ENCODE measurements at regions not wholly inside any gene's neighbourhood (a gene's known extent, or its start where the extent isn't known, plus 50 kb on each side); places are given as distances from the start of the nearest gene placed in this dataset.
A peak's percentile ranks its signal among the peaks of the same experiment; 100 is the strongest.
"Not testable (repeated sequence)": the region's sequence is repeated elsewhere in the genome, so short reads cannot be mapped to it uniquely, and the experiment has no call there.

GRCh38 chr1:224791362-224791941 is 138.0 kb upstream of the DNAH14 start:
- DNase-seq = no peak

- DNase-seq = no peak
These were observed 133.9 kb upstream of the DNAH14 start for GRCh38 chr1:224795591-224795990.

GRCh38 chr1:224799083-224799482 is 130.4 kb upstream of the DNAH14 start:
- peak; percentile 4 for DNase-seq

GRCh38 chr1:224800486-224801119 is 128.9 kb upstream of the DNAH14 start:
- DNase-seq = peak; percentile 99

GRCh38 chr1:224801844-224802490 is 127.5 kb upstream of the DNAH14 start:
- no peak for DNase-seq

GRCh38 chr1:224802617-224803016 is 126.9 kb upstream of the DNAH14 start:
- no peak for DNase-seq

GRCh38 chr1:224804220-224804619 is 125.3 kb upstream of the DNAH14 start:
- DNase-seq = no peak

- no peak for DNase-seq
These were observed 123.6 kb upstream of the DNAH14 start for GRCh38 chr1:224805889-224806288.

- no peak for DNase-seq
These were observed 120.3 kb upstream of the DNAH14 start for GRCh38 chr1:224809137-224809536.

GRCh38 chr1:224809613-224810012 is 119.9 kb upstream of the DNAH14 start:
- no peak for DNase-seq

- no peak for DNase-seq
These were observed 117.9 kb upstream of the DNAH14 start for GRCh38 chr1:224811564-224811963.

- DNase-seq = no peak
These were observed 113.8 kb upstream of the DNAH14 start for GRCh38 chr1:224815647-224816046.

GRCh38 chr1:224816062-224816461 is 113.4 kb upstream of the DNAH14 start:
- DNase-seq = no peak

GRCh38 chr1:224817382-224817781 is 112.1 kb upstream of the DNAH14 start:
- no peak for DNase-seq

GRCh38 chr1:224819861-224820260 is 109.6 kb upstream of the DNAH14 start:
- no peak for DNase-seq

GRCh38 chr1:224820341-224820740 is 109.1 kb upstream of the DNAH14 start:
- DNase-seq = peak; percentile 15

GRCh38 chr1:224821751-224822150 is 107.7 kb upstream of the DNAH14 start:
- not testable (repeated sequence) for DNase-seq

GRCh38 chr1:224825525-224826000 is 103.9 kb upstream of the DNAH14 start:
- DNase-seq = no peak

GRCh38 chr1:224828691-224829090 is 100.8 kb upstream of the DNAH14 start:
- DNase-seq = no peak

- DNase-seq = peak; percentile 59
These were observed 98.0 kb upstream of the DNAH14 start for GRCh38 chr1:224831501-224831900.

GRCh38 chr1:224839648-224840300 is 89.7 kb upstream of the DNAH14 start:
- not testable (repeated sequence) for DNase-seq

GRCh38 chr1:224841803-224842202 is 87.7 kb upstream of the DNAH14 start:
- DNase-seq = not testable (repeated sequence)

- peak; percentile 26 for DNase-seq
These were observed 83.2 kb upstream of the DNAH14 start for GRCh38 chr1:224846119-224846907.

All from NCI-H1694 treated with DMSO at 0.1 percent for 48 hours (cell line).